H9 (cell line): ENCODE measurements at regions not wholly inside any gene's neighbourhood (a gene's known extent, or its start where the extent isn't known, plus 50 kb on each side); places are given as distances from the start of the nearest gene placed in this dataset.
A peak's percentile ranks its signal among the peaks of the same experiment; 100 is the strongest.

Experiments
- DNase-seq: peaks from one replicate; pipeline ENCODE4 v3.0.0-alpha.2; 2017
- H2AFZ ChIP-seq: one replicate; pipeline ENCODE4 v1.6.1; 2013; ENCODE audit warnings: mild to moderate bottlenecking, low read length, control low read depth, moderate library complexity
- H2AK5ac ChIP-seq: 2 replicates; pipeline ENCODE4 v1.6.1; 2013; ENCODE audit warnings: low read length, control low read depth, mixed read lengths; ENCODE audit not compliant: insufficient read length
- H2BK120ac ChIP-seq: one replicate; pipeline ENCODE4 v1.6.1; 2013; ENCODE audit warnings: low read depth, mild to moderate bottlenecking, low read length, control low read depth, inconsistent platforms; ENCODE audit not compliant: poor library complexity, severe bottlenecking
- H2BK12ac ChIP-seq: 2 replicates; pipeline ENCODE4 v1.6.1; 2013; ENCODE audit warnings: low read length, control low read depth, mixed read lengths, low read depth; ENCODE audit not compliant: insufficient read length
- H2BK15ac ChIP-seq: 2 replicates; pipeline ENCODE4 v1.6.1; 2013; ENCODE audit warnings: low read depth, low read length, control low read depth
- H2BK20ac ChIP-seq: one replicate; pipeline ENCODE4 v1.6.1; 2013; ENCODE audit warnings: low read depth, mild to moderate bottlenecking, low read length, control low read depth, inconsistent platforms; ENCODE audit not compliant: poor library complexity, severe bottlenecking
- H2BK5ac ChIP-seq: 2 replicates; pipeline ENCODE4 v1.6.1; 2013; ENCODE audit warnings: low read length, control low read depth, mixed read lengths; ENCODE audit not compliant: insufficient read length
- H3K14ac ChIP-seq: 2 replicates; pipeline ENCODE4 v1.6.1; 2013; ENCODE audit warnings: low read length, control low read depth; ENCODE audit not compliant: insufficient read depth
- H3K18ac ChIP-seq: 2 replicates; pipeline ENCODE4 v1.6.1; 2013; ENCODE audit warnings: low read depth, mild to moderate bottlenecking, mixed read lengths, low read length, control low read depth; ENCODE audit not compliant: insufficient read length
- H3K23ac ChIP-seq: 2 replicates; pipeline ENCODE4 v1.6.1; 2013; ENCODE audit warnings: low read length, control low read depth, mixed read lengths, low read depth; ENCODE audit not compliant: insufficient read length
- H3K23me2 ChIP-seq: 2 replicates; pipeline ENCODE4 v1.6.1; 2013; ENCODE audit warnings: low read depth, mild to moderate bottlenecking, mixed read lengths, low read length, control low read depth; ENCODE audit not compliant: insufficient read length, poor library complexity, severe bottlenecking
- H3K27ac ChIP-seq: 2 replicates; pipeline ENCODE4 v1.5.1; 2013; ENCODE audit warnings: low read length, control low read depth, mixed read lengths, low read depth; ENCODE audit not compliant: insufficient read length
- H3K27me3 ChIP-seq: 2 replicates; pipeline ENCODE4 v1.6.1; 2013; ENCODE audit warnings: low read length, control low read depth, inconsistent platforms; ENCODE audit not compliant: insufficient read depth
- H3K4ac ChIP-seq: 2 replicates; pipeline ENCODE4 v1.6.1; 2013; ENCODE audit warnings: low read depth, mild to moderate bottlenecking, control low read depth, inconsistent platforms, low read length, moderate library complexity
- H3K4me1 ChIP-seq: 2 replicates; pipeline ENCODE4 v1.6.1; 2013; ENCODE audit warnings: low read length, control low read depth, inconsistent platforms; ENCODE audit not compliant: insufficient read depth
- H3K4me2 ChIP-seq: 2 replicates; pipeline ENCODE4 v1.6.1; 2013; ENCODE audit warnings: low read length, control low read depth, mixed read lengths; ENCODE audit not compliant: insufficient read length, insufficient read depth
- H3K56ac ChIP-seq: 2 replicates; pipeline ENCODE4 v1.6.1; 2013; ENCODE audit warnings: low read depth, mild to moderate bottlenecking, mixed read lengths, low read length, control low read depth; ENCODE audit not compliant: insufficient read length
- H3K79me1 ChIP-seq: 2 replicates; pipeline ENCODE4 v1.6.1; 2013; ENCODE audit warnings: low read depth, mild to moderate bottlenecking, moderate library complexity, low read length, control low read depth, inconsistent platforms; ENCODE audit not compliant: insufficient read depth, poor library complexity, severe bottlenecking
- H3K79me2 ChIP-seq: 2 replicates; pipeline ENCODE4 v1.6.1; 2013; ENCODE audit warnings: low read length, control low read depth, inconsistent platforms; ENCODE audit not compliant: insufficient read depth
- H3K9ac ChIP-seq: 2 replicates; pipeline ENCODE4 v1.6.1; 2013; ENCODE audit warnings: low read length, control low read depth, mixed read lengths; ENCODE audit not compliant: insufficient read length; ENCODE audit errors: extremely low read depth
- H3K9me3 ChIP-seq: one replicate; pipeline ENCODE4 v1.6.1; 2013; ENCODE audit warnings: low read depth, low read length, inconsistent platforms; ENCODE audit not compliant: control insufficient read depth
- H3T11ph ChIP-seq: one replicate; pipeline ENCODE4 v1.6.1; 2013; ENCODE audit warnings: mild to moderate bottlenecking, low read length, control low read depth, inconsistent platforms
- H4K20me1 ChIP-seq: one replicate; pipeline ENCODE4 v1.6.1; 2013; ENCODE audit not compliant: control insufficient read depth, insufficient read length, insufficient read depth
- H4K5ac ChIP-seq: 2 replicates; pipeline ENCODE4 v1.6.1; 2013; ENCODE audit warnings: low read depth, mild to moderate bottlenecking, mixed read lengths, low read length, control low read depth; ENCODE audit not compliant: insufficient read length
- H4K8ac ChIP-seq: replicated peaks from 2 replicates; pipeline ENCODE4 v1.6.1; 2013; ENCODE audit warnings: low read length, control low read depth, mixed read lengths, low read depth; ENCODE audit not compliant: insufficient read length
- H4K91ac ChIP-seq: 2 replicates; pipeline ENCODE4 v1.6.1; 2013; ENCODE audit warnings: low read depth, mild to moderate bottlenecking, moderate library complexity, mixed read lengths, low read length, control low read depth; ENCODE audit not compliant: insufficient read length
- H3K27ac Mint-ChIP-seq, 3 experiments: 2 replicates in 2 of 3; 3 replicates in 1 of 3; pipeline ENCODE4 v1.8.0; 2020 to 2021; ENCODE audit warnings: mixed read lengths in 3 of 3, mild to moderate bottlenecking in 1 of 3, moderate library complexity in 1 of 3
- H3K27me3 Mint-ChIP-seq: 2 replicates; pipeline ENCODE4 v1.8.0; 2021; ENCODE audit warnings: low read depth, mild to moderate bottlenecking, moderate library complexity, mixed read lengths
- H3K36me3 Mint-ChIP-seq, 3 experiments: 2 replicates in 2 of 3; 3 replicates in 1 of 3; pipeline ENCODE4 v1.8.0; 2020 to 2021; ENCODE audit warnings: low read depth in 3 of 3, mixed read lengths in 3 of 3; ENCODE audit not compliant: insufficient read depth in 1 of 3
- H3K4me1 Mint-ChIP-seq, 2 experiments: 2 replicates each; pipeline ENCODE4 v1.8.0; 2020; ENCODE audit warnings: mixed read lengths in 2 of 2
- H3K4me3 Mint-ChIP-seq, 2 experiments: 2 replicates in 1 of 2; 3 replicates in 1 of 2; pipeline ENCODE4 v1.8.0; 2020 to 2021; ENCODE audit warnings: mild to moderate bottlenecking in 2 of 2, mixed read lengths in 2 of 2, moderate library complexity in 1 of 2
- H3K9me3 Mint-ChIP-seq, 2 experiments: 2 replicates in 1 of 2; 3 replicates in 1 of 2; pipeline ENCODE4 v1.8.0; 2020; ENCODE audit warnings: mild to moderate bottlenecking in 2 of 2, mixed read lengths in 2 of 2, moderate library complexity in 1 of 2
- CTCF ChIP-seq: fragments of 200-600 bp; sonication (generic); conservative IDR thresholded peaks from 3 replicates; pipeline ENCODE4 v1.8.0; 2021; ENCODE audit warnings: antibody characterized with exemption, mild to moderate bottlenecking

GRCh38 chr1:78420688-78421087 is 70.1 kb upstream of the PTGFR start:
- 0 out of 4 replicates have a peak, but pooled peaks cover 3% of the 10 kb centered on the region in 2 experiments for H3K4me1 Mint-ChIP-seq
- Histone ChIP-seq H3K9me3 (no peaks in the 10 kb centered on the region), H3K4me1 (no peaks in the 10 kb centered on the region), H3K23me2 (no peaks in the 10 kb centered on the region), H3K56ac (no peak overlapping the region), H4K91ac (no peak overlapping the region), H2BK12ac (no peak overlapping the region), H3K4me2 (no peak overlapping the region), H2BK20ac (no peak overlapping the region), H3K4ac (no peak overlapping the region), H3T11ph (no peak overlapping the region), H2BK15ac (no peak overlapping the region), H2AFZ (no peak overlapping the region), H3K14ac (no peak overlapping the region), H3K79me1 (no peaks in the 10 kb centered on the region), H2AK5ac (no peak overlapping the region), H3K18ac (no peak overlapping the region), H3K27ac (no peak overlapping the region), H4K5ac (peak overlapping the region; percentile 51), H2BK5ac (no peak overlapping the region), H4K20me1 (no peaks in the 10 kb centered on the region), H2BK120ac (no peak overlapping the region), H4K8ac (no peak overlapping the region), H3K79me2 (no peaks in the 10 kb centered on the region), H3K27me3 (no peaks in the 10 kb centered on the region), H3K9ac (no peak overlapping the region), H3K23ac (no peak overlapping the region)
- no peaks in the 10 kb centered on the region for H3K9me3 Mint-ChIP-seq
- no peaks in the 10 kb centered on the region for H3K36me3 Mint-ChIP-seq
- H3K4me3 Mint-ChIP-seq = no peak overlapping the region
- DNase-seq = no peak
- no peak overlapping the region; a peak in 2 of 7 replicates for H3K27ac Mint-ChIP-seq
- no peaks in the 10 kb centered on the region; the same call in none of the 2 replicates for H3K27me3 Mint-ChIP-seq
- no peak for TF ChIP-seq CTCF
